DOHH2 (cell line): ENCODE measurements at regions not wholly inside any gene's neighbourhood (a gene's known extent, or its start where the extent isn't known, plus 50 kb on each side); places are given as distances from the start of the nearest gene placed in this dataset.

Experiments
- H3F3A ChIP-seq: fragments of 200-600 bp; sonication (generic), shearing (Covaris generic); 2 replicates; pipeline ENCODE4 v1.6.0; 2016; ENCODE audit warnings: antibody characterized with exemption, mild to moderate bottlenecking; ENCODE audit not compliant: control insufficient read depth, insufficient read depth
- H3K27ac ChIP-seq: fragments of 200-600 bp; sonication (generic); 2 replicates; pipeline ENCODE4 v1.5.1; 2014; ENCODE audit warnings: low read depth, mild to moderate bottlenecking, low read length, moderate library complexity
- H3K27me3 ChIP-seq: fragments of 200-600 bp; sonication (generic); 2 replicates; pipeline ENCODE4 v1.6.1; 2014; ENCODE audit warnings: mild to moderate bottlenecking, low read length, mixed read lengths; ENCODE audit not compliant: control insufficient read depth
- H3K36me3 ChIP-seq: fragments of 200-600 bp; sonication (generic); 2 replicates; pipeline ENCODE4 v1.6.1; 2014; ENCODE audit warnings: mild to moderate bottlenecking, low read length, moderate library complexity, mixed read lengths; ENCODE audit not compliant: control insufficient read depth
- H3K4me1 ChIP-seq: fragments of 200-600 bp; sonication (generic); 2 replicates; pipeline ENCODE4 v1.6.1; 2014; ENCODE audit warnings: mild to moderate bottlenecking, low read length, mixed read lengths; ENCODE audit not compliant: control insufficient read depth
- H3K4me2 ChIP-seq: fragments of 200-600 bp; sonication (generic); 2 replicates; pipeline ENCODE4 v1.6.0; 2014; ENCODE audit warnings: mild to moderate bottlenecking, low read length, moderate library complexity
- H3K4me3 ChIP-seq: fragments of 200-600 bp; sonication (generic); 2 replicates; pipeline ENCODE4 v1.5.1; 2014; ENCODE audit warnings: mild to moderate bottlenecking, low read length, mixed read lengths
- H3K79me2 ChIP-seq: fragments of 200-600 bp; sonication (generic); 2 replicates; pipeline ENCODE4 v1.6.1; 2014; ENCODE audit warnings: mild to moderate bottlenecking, low read length, mixed read lengths; ENCODE audit not compliant: control insufficient read depth
- H3K9me2 ChIP-seq: fragments of 200-600 bp; sonication (generic); replicated peaks from 2 replicates; pipeline ENCODE4 v1.6.1; 2014; ENCODE audit warnings: mild to moderate bottlenecking, low read length, mixed read lengths; ENCODE audit not compliant: control insufficient read depth
- H3K9me3 ChIP-seq: fragments of 200-600 bp; sonication (generic); 2 replicates; pipeline ENCODE4 v1.6.1; 2014; ENCODE audit warnings: antibody characterized with exemption, low read length, mixed read lengths; ENCODE audit not compliant: control insufficient read depth, insufficient read depth
- H4K20me1 ChIP-seq: fragments of 200-600 bp; sonication (generic); 2 replicates; pipeline ENCODE4 v1.6.0; 2014; ENCODE audit warnings: low read depth, mild to moderate bottlenecking, antibody characterized with exemption, low read length, moderate library complexity; ENCODE audit not compliant: control insufficient read depth, insufficient read depth
- EZH2phosphoT487 ChIP-seq: fragments of 200-600 bp; sonication (generic); IDR thresholded peaks from 2 replicates; pipeline ENCODE4 v1.6.1; 2017; ENCODE audit warnings: borderline replicate concordance, mild to moderate bottlenecking, antibody characterized with exemption, low read length, moderate library complexity, mixed read lengths
- TF ChIP-seq, protein P1 (sequence below): fragments of 200-600 bp; sonication (generic); IDR thresholded peaks from one replicate; pipeline ENCODE4 v1.5.1; 2014; ENCODE audit warnings: antibody characterized with exemption, mild to moderate bottlenecking, low read depth, low read length; ENCODE audit not compliant: poor library complexity, severe bottlenecking

DNA sequence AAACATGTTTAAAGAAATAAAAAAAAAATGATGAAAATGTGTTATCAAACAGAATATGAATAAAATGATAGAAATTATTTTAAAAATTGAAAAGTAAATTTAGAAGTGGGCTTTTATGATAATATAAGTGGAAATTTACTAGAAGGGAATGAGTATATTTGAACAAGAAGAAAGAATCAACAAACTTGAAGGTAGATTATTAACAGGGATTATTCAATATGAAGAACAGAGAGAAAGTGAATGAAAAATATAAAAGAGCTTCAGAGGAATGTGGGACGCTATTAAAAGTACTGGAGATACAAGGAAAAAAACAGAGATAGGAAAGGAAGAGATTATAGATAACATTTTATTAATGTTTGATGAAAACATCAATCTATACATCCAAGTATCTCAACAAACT, 1014.4 kb upstream of the CITED2 start:
- Histone ChIP-seq H3K4me3 (no peak overlapping the region), H3K27me3 (no peaks in the 10 kb centered on the region), H3K27ac (no peak overlapping the region), H3K79me2 (no peaks in the 10 kb centered on the region), H3K9me2 (no peaks in the 10 kb centered on the region), H3K36me3 (no peaks in the 10 kb centered on the region), H3F3A (no peaks in the 10 kb centered on the region), H3K9me3 (no peaks in the 10 kb centered on the region), H3K4me2 (no peak overlapping the region), H4K20me1 (no peaks in the 10 kb centered on the region), H3K4me1 (no peaks in the 10 kb centered on the region)
- TF ChIP-seq EZH2phosphoT487: no peak
- TF ChIP-seq, protein P1, sequence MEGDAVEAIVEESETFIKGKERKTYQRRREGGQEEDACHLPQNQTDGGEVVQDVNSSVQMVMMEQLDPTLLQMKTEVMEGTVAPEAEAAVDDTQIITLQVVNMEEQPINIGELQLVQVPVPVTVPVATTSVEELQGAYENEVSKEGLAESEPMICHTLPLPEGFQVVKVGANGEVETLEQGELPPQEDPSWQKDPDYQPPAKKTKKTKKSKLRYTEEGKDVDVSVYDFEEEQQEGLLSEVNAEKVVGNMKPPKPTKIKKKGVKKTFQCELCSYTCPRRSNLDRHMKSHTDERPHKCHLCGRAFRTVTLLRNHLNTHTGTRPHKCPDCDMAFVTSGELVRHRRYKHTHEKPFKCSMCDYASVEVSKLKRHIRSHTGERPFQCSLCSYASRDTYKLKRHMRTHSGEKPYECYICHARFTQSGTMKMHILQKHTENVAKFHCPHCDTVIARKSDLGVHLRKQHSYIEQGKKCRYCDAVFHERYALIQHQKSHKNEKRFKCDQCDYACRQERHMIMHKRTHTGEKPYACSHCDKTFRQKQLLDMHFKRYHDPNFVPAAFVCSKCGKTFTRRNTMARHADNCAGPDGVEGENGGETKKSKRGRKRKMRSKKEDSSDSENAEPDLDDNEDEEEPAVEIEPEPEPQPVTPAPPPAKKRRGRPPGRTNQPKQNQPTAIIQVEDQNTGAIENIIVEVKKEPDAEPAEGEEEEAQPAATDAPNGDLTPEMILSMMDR: no peak

GRCh38 chr6:140388192-140388802, 1013.8 kb upstream of the CITED2 start:
- Histone ChIP-seq H3K4me3 (no peak overlapping the region), H3K9me2 (no peaks in the 10 kb centered on the region), H3K9me3 (no peaks in the 10 kb centered on the region), H3K4me2 (no peak overlapping the region), H3K27me3 (no peaks in the 10 kb centered on the region), H3K36me3 (no peaks in the 10 kb centered on the region), H3F3A (no peaks in the 10 kb centered on the region), H3K79me2 (no peaks in the 10 kb centered on the region), H3K4me1 (no peaks in the 10 kb centered on the region), H3K27ac (no peak overlapping the region), H4K20me1 (no peaks in the 10 kb centered on the region)
- TF ChIP-seq, protein P1: no peak
- no peak for TF ChIP-seq EZH2phosphoT487

DNA sequence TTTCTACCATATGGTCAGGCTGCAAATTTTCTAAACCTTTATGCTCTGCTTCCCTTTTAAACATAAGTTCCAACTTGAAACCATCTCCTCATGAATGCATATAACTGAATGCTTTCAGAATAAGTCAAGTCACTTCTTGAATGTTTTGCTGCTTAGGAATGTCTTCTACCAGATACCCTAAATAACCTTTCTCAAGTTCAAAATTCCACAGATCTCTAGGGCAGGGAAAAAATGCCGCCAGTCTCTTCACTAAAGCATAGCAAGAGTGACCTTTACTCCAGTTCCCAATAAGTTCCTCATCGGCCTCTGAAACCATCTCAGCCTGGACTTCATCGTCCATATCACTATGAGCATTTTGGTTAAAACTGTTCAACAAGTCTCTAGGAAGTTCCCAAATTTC, 1011.2 kb upstream of the CITED2 start:
- Histone ChIP-seq H3K4me2 (no peak overlapping the region), H3K27ac (no peak overlapping the region), H3K79me2 (no peaks in the 10 kb centered on the region), H4K20me1 (no peaks in the 10 kb centered on the region), H3K4me1 (no peaks in the 10 kb centered on the region), H3K36me3 (no peaks in the 10 kb centered on the region), H3K27me3 (no peaks in the 10 kb centered on the region), H3K9me3 (no peaks in the 10 kb centered on the region), H3K9me2 (no peaks in the 10 kb centered on the region), H3F3A (no peaks in the 10 kb centered on the region), H3K4me3 (no peak overlapping the region)
- TF ChIP-seq, protein P1: no peak
- no peak for TF ChIP-seq EZH2phosphoT487
